DOHH2 (cell line): ENCODE measurements at regions not wholly inside any gene's neighbourhood (a gene's known extent, or its start where the extent isn't known, plus 50 kb on each side); places are given as distances from the start of the nearest gene placed in this dataset.
A peak's percentile ranks its signal among the peaks of the same experiment; 100 is the strongest.

Source experiments
- H3F3A ChIP-seq: fragments of 200-600 bp; sonication (generic), shearing (Covaris generic); 2 replicates; pipeline ENCODE4 v1.6.0; 2016; ENCODE audit warnings: antibody characterized with exemption, mild to moderate bottlenecking; ENCODE audit not compliant: control insufficient read depth, insufficient read depth
- H3K27ac ChIP-seq: fragments of 200-600 bp; sonication (generic); 2 replicates; pipeline ENCODE4 v1.5.1; 2014; ENCODE audit warnings: low read depth, mild to moderate bottlenecking, low read length, moderate library complexity
- H3K27me3 ChIP-seq: fragments of 200-600 bp; sonication (generic); 2 replicates; pipeline ENCODE4 v1.6.1; 2014; ENCODE audit warnings: mild to moderate bottlenecking, low read length, mixed read lengths; ENCODE audit not compliant: control insufficient read depth
- H3K36me3 ChIP-seq: fragments of 200-600 bp; sonication (generic); 2 replicates; pipeline ENCODE4 v1.6.1; 2014; ENCODE audit warnings: mild to moderate bottlenecking, low read length, moderate library complexity, mixed read lengths; ENCODE audit not compliant: control insufficient read depth
- H3K4me1 ChIP-seq: fragments of 200-600 bp; sonication (generic); 2 replicates; pipeline ENCODE4 v1.6.1; 2014; ENCODE audit warnings: mild to moderate bottlenecking, low read length, mixed read lengths; ENCODE audit not compliant: control insufficient read depth
- H3K4me2 ChIP-seq: fragments of 200-600 bp; sonication (generic); 2 replicates; pipeline ENCODE4 v1.6.0; 2014; ENCODE audit warnings: mild to moderate bottlenecking, low read length, moderate library complexity
- H3K4me3 ChIP-seq: fragments of 200-600 bp; sonication (generic); 2 replicates; pipeline ENCODE4 v1.5.1; 2014; ENCODE audit warnings: mild to moderate bottlenecking, low read length, mixed read lengths
- H3K79me2 ChIP-seq: fragments of 200-600 bp; sonication (generic); 2 replicates; pipeline ENCODE4 v1.6.1; 2014; ENCODE audit warnings: mild to moderate bottlenecking, low read length, mixed read lengths; ENCODE audit not compliant: control insufficient read depth
- H3K9me2 ChIP-seq: fragments of 200-600 bp; sonication (generic); replicated peaks from 2 replicates; pipeline ENCODE4 v1.6.1; 2014; ENCODE audit warnings: mild to moderate bottlenecking, low read length, mixed read lengths; ENCODE audit not compliant: control insufficient read depth
- H3K9me3 ChIP-seq: fragments of 200-600 bp; sonication (generic); 2 replicates; pipeline ENCODE4 v1.6.1; 2014; ENCODE audit warnings: antibody characterized with exemption, low read length, mixed read lengths; ENCODE audit not compliant: control insufficient read depth, insufficient read depth
- H4K20me1 ChIP-seq: fragments of 200-600 bp; sonication (generic); 2 replicates; pipeline ENCODE4 v1.6.0; 2014; ENCODE audit warnings: low read depth, mild to moderate bottlenecking, antibody characterized with exemption, low read length, moderate library complexity; ENCODE audit not compliant: control insufficient read depth, insufficient read depth
- EZH2phosphoT487 ChIP-seq: fragments of 200-600 bp; sonication (generic); IDR thresholded peaks from 2 replicates; pipeline ENCODE4 v1.6.1; 2017; ENCODE audit warnings: borderline replicate concordance, mild to moderate bottlenecking, antibody characterized with exemption, low read length, moderate library complexity, mixed read lengths
- TF ChIP-seq, protein P1 (sequence below): fragments of 200-600 bp; sonication (generic); IDR thresholded peaks from one replicate; pipeline ENCODE4 v1.5.1; 2014; ENCODE audit warnings: antibody characterized with exemption, mild to moderate bottlenecking, low read depth, low read length; ENCODE audit not compliant: poor library complexity, severe bottlenecking

DNA sequence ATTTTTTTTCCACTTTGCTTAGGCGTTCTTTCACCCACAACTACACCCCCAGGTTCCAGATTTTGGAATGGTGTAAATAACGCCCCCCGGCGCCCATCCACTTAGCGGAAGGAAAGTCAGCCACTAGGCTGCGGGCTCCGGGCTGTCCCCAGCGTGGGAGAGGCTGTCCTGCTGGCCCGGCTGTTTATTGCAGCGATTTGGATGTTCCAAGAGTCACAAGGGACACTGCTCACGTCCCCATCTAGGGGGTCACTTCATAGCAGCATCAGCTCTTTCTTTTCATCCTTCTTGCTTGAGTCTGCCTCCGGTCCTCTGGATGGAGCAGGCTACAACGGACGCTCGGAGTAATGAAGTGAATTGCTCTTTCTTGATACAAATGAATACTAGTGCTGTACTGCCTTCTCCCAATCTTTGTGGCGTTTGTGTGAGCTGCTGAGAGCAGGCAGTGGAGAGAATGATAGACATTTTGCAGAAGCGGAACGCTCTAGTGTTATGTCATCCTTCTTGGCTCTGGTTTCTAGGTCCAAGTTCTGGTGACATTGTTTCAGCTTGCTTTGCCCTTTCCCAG, 50.7 kb upstream of the PAIP2B start:
- peak overlapping the region; percentile 65 for H3K4me2 ChIP-seq

DNA sequence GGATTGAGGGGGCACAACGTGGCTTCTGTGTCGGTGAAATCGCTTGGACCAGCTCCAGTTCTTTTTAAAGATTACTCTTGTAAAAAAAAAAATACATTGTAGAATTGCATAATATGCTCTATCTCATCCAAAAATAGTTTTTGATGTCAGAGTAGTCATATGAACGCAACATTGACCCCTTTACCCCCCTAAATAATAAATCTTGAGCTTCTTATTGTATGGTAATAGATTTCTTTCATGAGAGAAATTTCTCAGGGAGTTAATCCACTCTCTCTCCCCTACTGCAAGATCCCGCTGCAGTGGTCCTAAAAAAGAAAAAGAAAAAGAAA, 50.2 kb upstream of the PAIP2B start:
- H4K20me1 ChIP-seq = peaks cover 10% of the 10 kb centered on the region; the same call in 1 of the 2 replicates
- no peaks in the 10 kb centered on the region for H3K9me2 ChIP-seq
- no peaks in the 10 kb centered on the region for H3K36me3 ChIP-seq
- no peaks in the 10 kb centered on the region for H3F3A ChIP-seq
- H3K79me2 ChIP-seq = peaks cover 50% of the 10 kb centered on the region
- peaks cover 10% of the 10 kb centered on the region for H3K27me3 ChIP-seq
- H3K9me3 ChIP-seq = no peaks in the 10 kb centered on the region
- H3K27ac ChIP-seq = no peak overlapping the region
- peaks cover 26% of the 10 kb centered on the region for H3K4me1 ChIP-seq
- H3K4me2 ChIP-seq = peak overlapping the region; percentile 65
- peak overlapping the region; percentile 94 for H3K4me3 ChIP-seq
- no peak for TF ChIP-seq EZH2phosphoT487
- TF ChIP-seq, protein P1, sequence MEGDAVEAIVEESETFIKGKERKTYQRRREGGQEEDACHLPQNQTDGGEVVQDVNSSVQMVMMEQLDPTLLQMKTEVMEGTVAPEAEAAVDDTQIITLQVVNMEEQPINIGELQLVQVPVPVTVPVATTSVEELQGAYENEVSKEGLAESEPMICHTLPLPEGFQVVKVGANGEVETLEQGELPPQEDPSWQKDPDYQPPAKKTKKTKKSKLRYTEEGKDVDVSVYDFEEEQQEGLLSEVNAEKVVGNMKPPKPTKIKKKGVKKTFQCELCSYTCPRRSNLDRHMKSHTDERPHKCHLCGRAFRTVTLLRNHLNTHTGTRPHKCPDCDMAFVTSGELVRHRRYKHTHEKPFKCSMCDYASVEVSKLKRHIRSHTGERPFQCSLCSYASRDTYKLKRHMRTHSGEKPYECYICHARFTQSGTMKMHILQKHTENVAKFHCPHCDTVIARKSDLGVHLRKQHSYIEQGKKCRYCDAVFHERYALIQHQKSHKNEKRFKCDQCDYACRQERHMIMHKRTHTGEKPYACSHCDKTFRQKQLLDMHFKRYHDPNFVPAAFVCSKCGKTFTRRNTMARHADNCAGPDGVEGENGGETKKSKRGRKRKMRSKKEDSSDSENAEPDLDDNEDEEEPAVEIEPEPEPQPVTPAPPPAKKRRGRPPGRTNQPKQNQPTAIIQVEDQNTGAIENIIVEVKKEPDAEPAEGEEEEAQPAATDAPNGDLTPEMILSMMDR = no peak

More for the DNA sequence above, 50.7 kb upstream of the PAIP2B start:
- no peak for TF ChIP-seq EZH2phosphoT487
- TF ChIP-seq, protein P1 = peak; percentile 72
- Histone ChIP-seq H3F3A (no peaks in the 10 kb centered on the region), H3K27ac (no peak overlapping the region), H3K36me3 (no peaks in the 10 kb centered on the region), H3K9me3 (no peaks in the 10 kb centered on the region), H3K4me3 (peak overlapping the region; percentile 94), H3K9me2 (no peaks in the 10 kb centered on the region), H3K27me3 (peaks cover 5% of the 10 kb centered on the region; the same call in 1 of the 2 replicates), H3K79me2 (peaks cover 55% of the 10 kb centered on the region), H3K4me1 (peaks cover 26% of the 10 kb centered on the region), H4K20me1 (peaks cover 15% of the 10 kb centered on the region; the same call in 1 of the 2 replicates)

DNA sequence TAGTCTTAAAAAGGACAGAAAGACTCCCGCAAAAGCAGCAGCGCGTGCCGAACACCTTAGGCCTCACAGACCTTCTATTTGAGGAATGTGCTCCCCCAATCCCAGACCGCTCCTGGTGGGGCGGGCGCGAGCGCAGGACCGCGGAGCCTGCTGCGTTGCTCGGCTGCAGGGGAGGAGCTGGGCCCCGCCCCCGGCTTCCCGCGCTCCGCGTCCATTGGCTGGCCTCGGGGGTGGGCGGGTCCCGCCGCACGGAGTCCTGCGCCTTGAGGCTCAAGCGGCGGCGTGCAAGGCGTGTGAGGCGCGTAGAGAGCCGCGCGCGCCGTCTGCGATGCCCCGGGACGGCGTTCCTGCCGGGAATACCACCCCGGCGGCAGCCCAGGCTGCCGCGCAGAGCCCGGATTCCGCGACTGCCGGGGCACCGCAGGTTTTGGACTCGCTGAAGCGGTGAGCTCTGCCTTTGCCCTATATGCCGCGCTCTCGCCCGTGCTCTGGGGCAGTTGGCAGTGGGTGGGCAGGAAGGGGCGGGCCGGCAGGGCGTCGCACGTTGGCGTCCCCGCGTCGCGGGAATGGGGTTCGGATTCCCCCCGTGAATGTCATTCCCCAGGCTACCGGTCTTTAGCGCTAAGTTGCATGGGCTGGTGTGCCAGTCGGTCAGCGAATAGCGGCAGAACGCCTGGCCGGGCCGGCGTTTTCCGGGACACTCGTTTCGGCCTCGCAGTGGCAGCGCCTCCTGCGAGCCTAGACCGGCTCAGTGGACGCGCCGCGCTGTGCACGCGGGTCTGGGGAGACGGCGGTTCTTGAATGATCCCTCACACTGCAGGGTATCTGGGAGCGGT, 49.6 kb upstream of the PAIP2B start:
- Histone ChIP-seq H3K4me3 (peak overlapping the region; percentile 94), H3K9me3 (no peaks in the 10 kb centered on the region), H4K20me1 (peaks cover 7% of the 10 kb centered on the region; the same call in 1 of the 2 replicates), H3K79me2 (peaks cover 44% of the 10 kb centered on the region), H3K4me2 (peak overlapping the region; percentile 65), H3K27me3 (peaks cover 14% of the 10 kb centered on the region), H3K27ac (0 out of 2 replicates have a peak overlapping the region, but pooled peaks have one; percentile 21), H3K4me1 (peaks cover 26% of the 10 kb centered on the region), H3F3A (no peaks in the 10 kb centered on the region), H3K36me3 (no peaks in the 10 kb centered on the region), H3K9me2 (no peaks in the 10 kb centered on the region)
- TF ChIP-seq EZH2phosphoT487 = no peak
- TF ChIP-seq, protein P1 = no peak
